ENCODE measurements at regions not wholly inside any gene's neighbourhood (a gene's known extent, or its start where the extent isn't known, plus 50 kb on each side); places are given as distances from the start of the nearest gene placed in this dataset.

- Mint-ChIP-seq H3K4me1 (no peaks in the 10 kb centered on the region), H3K4me3 (no peak overlapping the region), H3K9me3 (peaks cover 15% of the 10 kb centered on the region), H3K36me3 (ENCODE audit: low read depth) (no peaks in the 10 kb centered on the region), H3K27ac (no peak overlapping the region), H3K27me3 (peaks cover 27% of the 10 kb centered on the region)
- no peak for ATAC-seq (replicated peaks)
Measured at GRCh38 chr5:171728686-171729085, 56.9 kb upstream of the SMIM23 start.

Measured in activated T-helper 17 cell treated with anti-CD3 and anti-CD28 coated beads, Interleukin-2, amount 50 U/mL, for 72 hours (primary cell).